ENCODE measurements at regions not wholly inside any gene's neighbourhood (a gene's known extent, or its start where the extent isn't known, plus 50 kb on each side); places are given as distances from the start of the nearest gene placed in this dataset.

GRCh38 chr20:37596890-37597536, 69.3 kb upstream of the BLCAP start:
- DNase-seq, result no peak

- no peak for DNase-seq
These were observed 68.5 kb upstream of the BLCAP start for GRCh38 chr20:37596168-37596567.

- no peak for DNase-seq
These were observed 66.0 kb upstream of the BLCAP start for GRCh38 chr20:37593710-37594109.

- DNase-seq, result no peak
These were observed 63.3 kb upstream of the BLCAP start for GRCh38 chr20:37590938-37591490.

- DNase-seq, result no peak
These were observed 58.4 kb upstream of the BLCAP start for GRCh38 chr20:37586078-37586477.

- DNase-seq, result no peak
These were observed 56.6 kb upstream of the BLCAP start for GRCh38 chr20:37584238-37584807.

- DNase-seq, result no peak
These were observed 53.6 kb upstream of the BLCAP start for GRCh38 chr20:37581246-37581645.

GRCh38 chr20:37580069-37580468, 52.4 kb upstream of the BLCAP start:
- DNase-seq, result no peak

GRCh38 chr20:37579106-37579505, 51.4 kb upstream of the BLCAP start:
- DNase-seq, result no peak

- no peak for DNase-seq
These were observed 50.3 kb upstream of the BLCAP start for GRCh38 chr20:37577981-37578380.
